Upper lobe of left lung (tissue), 6 donors: ENCODE measurements at regions not wholly inside any gene's neighbourhood (a gene's known extent, or its start where the extent isn't known, plus 50 kb on each side); places are given as distances from the start of the nearest gene placed in this dataset.
"Not testable (repeated sequence)": the region's sequence is repeated elsewhere in the genome, so short reads cannot be mapped to it uniquely, and the experiment has no call there.

Source experiments
- ATAC-seq, 2 donors: fragments of 200-7000 bp; cut with Tn5 transposase; one replicate each; pipeline ENCODE4 v1.9.1; 2022; ENCODE audit warnings: mild to moderate bottlenecking in 2 of 2, moderate library complexity in 2 of 2; ENCODE audit not compliant: low FRiP score in 2 of 2
- DNase-seq, 2 donors: peaks; one replicate each; pipeline ENCODE4 v3.0.0-alpha.2; 2019 to 2020
- H3K27ac ChIP-seq, 4 donors: fragments of 200-600 bp; sonication (generic); one replicate each; pipeline ENCODE4 v1.5.1; 2016 to 2019
- H3K27me3 ChIP-seq, 4 donors: fragments of 200-600 bp; sonication (generic); one replicate each; pipeline ENCODE4 v1.5.1; 2017 to 2019
- H3K36me3 ChIP-seq, 4 donors: fragments of 200-600 bp; sonication (generic); one replicate each; pipeline ENCODE4 v1.5.1; 2016 to 2019
- H3K4me1 ChIP-seq, 4 donors: fragments of 200-600 bp; sonication (generic); one replicate each; pipeline ENCODE4 v1.5.1; 2018 to 2019
- H3K4me3 ChIP-seq, 4 donors: fragments of 200-600 bp; sonication (generic); one replicate each; pipeline ENCODE4 v1.5.1; 2017 to 2019; ENCODE audit warnings: mild to moderate bottlenecking in 2 of 4, moderate library complexity in 1 of 4
- H3K9me3 ChIP-seq, 4 donors: fragments of 200-600 bp; sonication (generic); one replicate each; pipeline ENCODE4 v1.5.1; 2018 to 2019
- EP300 ChIP-seq, 4 donors: sonication (generic); formaldehyde crosslinking; IDR thresholded peaks; one replicate each; pipeline ENCODE4 v1.5.1; 2017; ENCODE audit warnings: antibody characterized with exemption in 4 of 4, control low read depth in 2 of 4
- POLR2A ChIP-seq, 4 donors: fragments of 450-650 bp; IDR thresholded peaks; one replicate each; pipeline ENCODE4 v1.5.1; 2016 to 2017; ENCODE audit warnings: antibody characterized with exemption in 4 of 4, mild to moderate bottlenecking in 2 of 4
- POLR2AphosphoS5 ChIP-seq, 2 donors: sonication (generic); formaldehyde crosslinking; IDR thresholded peaks; one replicate each; pipeline ENCODE4 v1.5.1; 2017; ENCODE audit warnings: antibody characterized with exemption in 2 of 2
- WGBS, 2 donors: methylation state at CpG; one replicate each; pipeline ENCODE4 v1.1.5; 2017 to 2018; 5-methylcytosine and 5-hydroxymethylcytosine counted together
- TF ChIP-seq, protein P1 (sequence below), 6 experiments: fragments of 450-650 bp in 4 of 6; fragments of 200-600 bp in 2 of 6; sonication (generic) in 2 of 6; IDR thresholded peaks; one replicate each; pipeline ENCODE4 v1.5.1; 2016 to 2019; ENCODE audit warnings: antibody characterized with exemption in 6 of 6
- donor health status: DM: no; HTN: no; CAD: no; lungs with moderate emphysema.
- donor health status: DM: no; HTN: yes; CAD: no; lungs with severe emphysema.

DNA sequence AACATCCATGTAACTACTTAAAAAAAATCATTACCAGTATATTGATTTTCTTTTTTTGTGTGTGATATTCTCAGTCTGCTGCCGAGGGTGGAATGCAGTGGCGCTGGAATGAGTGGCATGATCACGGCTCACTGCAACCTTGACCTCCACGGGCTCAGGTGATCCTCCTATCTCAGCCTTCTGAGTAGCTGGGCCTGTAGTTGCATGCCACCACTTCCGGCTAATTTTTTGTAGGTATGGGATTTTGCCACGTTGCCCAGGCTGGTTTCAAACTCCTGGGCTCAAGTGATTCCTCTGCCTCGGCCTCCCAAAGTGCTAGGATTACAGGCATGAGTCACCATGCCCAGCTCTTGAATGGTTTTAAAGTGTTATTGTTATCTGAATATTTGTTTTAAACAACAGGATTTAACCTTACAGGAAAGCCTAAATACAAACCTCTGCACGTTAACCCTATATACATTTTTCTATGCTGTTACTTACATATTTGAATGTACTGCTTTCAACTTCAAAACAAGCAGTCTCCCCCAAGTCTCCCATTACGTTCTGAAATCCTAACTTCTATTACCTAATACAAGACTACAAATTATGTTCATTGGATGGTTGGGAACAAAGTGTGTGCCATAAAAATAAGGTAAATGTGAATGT is 61.7 kb downstream of the KPNA2 start:
- ATAC-seq (no peak), DNase-seq (no peak)
- no peak overlapping the region for H3K27ac ChIP-seq
- 75 to 81% methylated on average over 9 of the region's 9 CpGs for WGBS, 2 donors
- no peaks in the 10 kb centered on the region for H3K9me3 ChIP-seq
- no peak for TF ChIP-seq POLR2A (IDR thresholded peaks at IDR 0.05)
- no peak for TF ChIP-seq EP300 (IDR thresholded peaks at IDR 0.05)
- TF ChIP-seq, protein P1, sequence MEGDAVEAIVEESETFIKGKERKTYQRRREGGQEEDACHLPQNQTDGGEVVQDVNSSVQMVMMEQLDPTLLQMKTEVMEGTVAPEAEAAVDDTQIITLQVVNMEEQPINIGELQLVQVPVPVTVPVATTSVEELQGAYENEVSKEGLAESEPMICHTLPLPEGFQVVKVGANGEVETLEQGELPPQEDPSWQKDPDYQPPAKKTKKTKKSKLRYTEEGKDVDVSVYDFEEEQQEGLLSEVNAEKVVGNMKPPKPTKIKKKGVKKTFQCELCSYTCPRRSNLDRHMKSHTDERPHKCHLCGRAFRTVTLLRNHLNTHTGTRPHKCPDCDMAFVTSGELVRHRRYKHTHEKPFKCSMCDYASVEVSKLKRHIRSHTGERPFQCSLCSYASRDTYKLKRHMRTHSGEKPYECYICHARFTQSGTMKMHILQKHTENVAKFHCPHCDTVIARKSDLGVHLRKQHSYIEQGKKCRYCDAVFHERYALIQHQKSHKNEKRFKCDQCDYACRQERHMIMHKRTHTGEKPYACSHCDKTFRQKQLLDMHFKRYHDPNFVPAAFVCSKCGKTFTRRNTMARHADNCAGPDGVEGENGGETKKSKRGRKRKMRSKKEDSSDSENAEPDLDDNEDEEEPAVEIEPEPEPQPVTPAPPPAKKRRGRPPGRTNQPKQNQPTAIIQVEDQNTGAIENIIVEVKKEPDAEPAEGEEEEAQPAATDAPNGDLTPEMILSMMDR (IDR thresholded peaks at IDR 0.05) = no peak
- no peak for TF ChIP-seq POLR2AphosphoS5 (IDR thresholded peaks at IDR 0.05)
- H3K27me3 ChIP-seq = no peaks in the 10 kb centered on the region
- no peaks in the 10 kb centered on the region for H3K36me3 ChIP-seq
- H3K4me3 ChIP-seq = no peak overlapping the region
- peaks cover 0 to 5% (median 2%) of the 10 kb centered on the region in 4 donors for H3K4me1 ChIP-seq

- not testable (repeated sequence) for H3K9me3 ChIP-seq, H3K36me3 ChIP-seq, H3K27me3 ChIP-seq, ATAC-seq, H3K27ac ChIP-seq, H3K4me3 ChIP-seq
- DNase-seq = peak in 1 of 2 donors; percentile 80
- WGBS, 2 donors = 99 to 100% methylated on average over 3 to 21 of the region's 29 CpGs
- H3K4me1 ChIP-seq = peaks cover 9 to 17% (median 14%) of the 10 kb centered on the region in 4 donors
Observed at GRCh38 chr17:68099341-68099753, 63.8 kb downstream of the KPNA2 start.

GRCh38 chr17:68100000-68100641 is 64.6 kb downstream of the KPNA2 start:
- H3K4me1 ChIP-seq = peaks cover 9 to 17% (median 14%) of the 10 kb centered on the region in 4 donors
- no peak for TF ChIP-seq EP300 (IDR thresholded peaks at IDR 0.05)
- no peak for TF ChIP-seq POLR2A (IDR thresholded peaks at IDR 0.05)
- no peak for TF ChIP-seq POLR2AphosphoS5 (IDR thresholded peaks at IDR 0.05)
- TF ChIP-seq, protein P1 (IDR thresholded peaks at IDR 0.05) = no peak
- ATAC-seq (no peak), DNase-seq (no peak)
- no peak overlapping the region for H3K4me3 ChIP-seq
- H3K9me3 ChIP-seq = no peaks in the 10 kb centered on the region
- H3K27me3 ChIP-seq = no peaks in the 10 kb centered on the region
- WGBS, 2 donors = 94 to 95% methylated on average over 15 to 17 of the region's 17 CpGs
- no peaks in the 10 kb centered on the region for H3K36me3 ChIP-seq
- H3K27ac ChIP-seq = no peak overlapping the region

GRCh38 chr17:68101075-68101986 is 65.8 kb downstream of the KPNA2 start:
- H3K27ac ChIP-seq = peak overlapping the region; percentile 93 to 95 (median 93)
- peak overlapping the region; percentile 23 to 94 (median 80) for H3K4me3 ChIP-seq
- H3K27me3 ChIP-seq = no peaks in the 10 kb centered on the region
- peaks cover 0 to under 1% (median 0%) of the 10 kb centered on the region in 4 donors for H3K36me3 ChIP-seq
- TF ChIP-seq POLR2AphosphoS5 (IDR thresholded peaks at IDR 0.05) (peak; percentile 88 to 97), EP300 (IDR thresholded peaks at IDR 0.05) (no peak), POLR2A (IDR thresholded peaks at IDR 0.05) (peak in 3 of 4 donors; percentile 81 to 95 (median 95))
- TF ChIP-seq, protein P1 (IDR thresholded peaks at IDR 0.05) = peak in 2 of 6 experiments; percentile 14 to 26
- no peaks in the 10 kb centered on the region for H3K9me3 ChIP-seq
- WGBS, 2 donors = 12% methylated on average over 23 to 41 of the region's 88 CpGs
- peak; percentile 97 to 98 for DNase-seq
- H3K4me1 ChIP-seq = peaks cover 9 to 24% (median 14%) of the 10 kb centered on the region in 4 donors
- peak; percentile 99 for ATAC-seq

DNA sequence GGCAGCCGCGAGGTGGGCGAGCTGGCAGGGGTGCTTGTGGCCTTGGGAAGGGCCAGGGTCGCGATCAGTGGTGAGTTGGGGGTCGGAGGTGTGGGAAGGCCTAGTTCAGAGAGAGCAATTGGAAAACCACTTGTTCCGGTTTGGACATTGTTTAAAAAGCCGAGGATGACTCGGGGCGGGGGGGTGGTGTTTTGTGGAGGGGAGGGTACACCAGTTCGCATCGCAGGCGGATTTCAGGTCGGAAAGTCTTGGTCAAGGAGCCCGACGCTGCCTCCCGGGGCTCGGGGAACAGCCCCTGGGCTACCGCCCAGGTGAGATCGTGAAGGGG is 66.4 kb downstream of the KPNA2 start:
- TF ChIP-seq EP300 (IDR thresholded peaks at IDR 0.05) = no peak
- TF ChIP-seq POLR2A (IDR thresholded peaks at IDR 0.05) = no peak
- TF ChIP-seq, protein P1 (IDR thresholded peaks at IDR 0.05) = no peak
- no peak for TF ChIP-seq POLR2AphosphoS5 (IDR thresholded peaks at IDR 0.05)
- H3K4me3 ChIP-seq = peak overlapping the region; percentile 7 to 94 (median 80)
- H3K4me1 ChIP-seq = peaks cover 12 to 29% (median 14%) of the 10 kb centered on the region in 4 donors
- H3K36me3 ChIP-seq = peaks cover 0 to 3% (median 0%) of the 10 kb centered on the region in 4 donors
- WGBS, 2 donors = 0 to 1% methylated on average over 17 to 20 of the region's 20 CpGs
- no peak for ATAC-seq
- peak overlapping the region; percentile 93 to 95 (median 93) for H3K27ac ChIP-seq
- no peaks in the 10 kb centered on the region for H3K27me3 ChIP-seq
- no peaks in the 10 kb centered on the region for H3K9me3 ChIP-seq
- no peak for DNase-seq
